ENCODE measurements at regions not wholly inside any gene's neighbourhood (a gene's known extent, or its start where the extent isn't known, plus 50 kb on each side); places are given as distances from the start of the nearest gene placed in this dataset.

DNA sequence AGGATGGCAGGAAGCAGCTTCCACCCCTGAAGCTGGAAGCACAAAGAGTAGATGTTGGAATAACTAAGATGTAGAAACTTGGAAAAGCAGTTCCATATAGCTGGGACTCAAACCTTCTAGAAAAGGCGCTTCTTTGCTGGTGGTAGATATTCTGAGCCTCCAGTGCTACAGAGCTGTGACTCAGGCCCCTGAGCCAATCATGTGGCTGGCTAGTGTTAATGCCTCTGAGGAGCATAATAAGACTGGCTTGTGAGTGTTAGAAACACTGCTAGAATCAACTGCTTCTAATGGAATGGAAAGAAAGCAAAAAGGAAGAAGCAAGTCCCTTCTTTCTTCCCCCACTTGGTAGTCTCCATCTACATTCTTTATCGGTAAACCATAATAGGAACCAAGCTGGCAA lies 234.2 kb upstream of the DMAC1 start:
- 80% methylated on average over 2 of the region's 2 CpGs; no CpG with 5 or more reads in 1 of the 2 experiments for WGBS, 2 experiments (ENCODE audit: extremely low coverage in 1 of 2, insufficient coverage in 1 of 2, insufficient read length in 1 of 2, insufficient replicate concordance in 2 of 2, low coverage in 1 of 2, low lambda C conversion rate in 2 of 2, missing lambda C conversion rate in 1 of 2)
- TF ChIP-seq, protein P1, sequence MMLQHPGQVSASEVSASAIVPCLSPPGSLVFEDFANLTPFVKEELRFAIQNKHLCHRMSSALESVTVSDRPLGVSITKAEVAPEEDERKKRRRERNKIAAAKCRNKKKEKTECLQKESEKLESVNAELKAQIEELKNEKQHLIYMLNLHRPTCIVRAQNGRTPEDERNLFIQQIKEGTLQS (IDR thresholded peaks at IDR 0.05; ENCODE audit: insufficient read depth, low read depth, low read length) = no peak
- TF ChIP-seq POU5F1 (IDR thresholded peaks at IDR 0.05; ENCODE audit: low read depth, low read length) (no peak), EP300 (IDR thresholded peaks at IDR 0.05; ENCODE audit: borderline replicate concordance in 1 of 2, low read depth in 2 of 2, low read length in 2 of 2) (no peak), KDM5A (IDR thresholded peaks at IDR 0.05; ENCODE audit: low read length) (no peak), CHD2 (IDR thresholded peaks at IDR 0.05; ENCODE audit: low read length) (no peak), TEAD4 (IDR thresholded peaks at IDR 0.05; ENCODE audit: low read depth, low read length) (no peak), TAF7 (optimal IDR thresholded peaks at IDR 0.05; ENCODE audit: borderline replicate concordance, low read depth, low read length) (no peak), SIX5 (IDR thresholded peaks at IDR 0.05; ENCODE audit: low read depth, low read length) (no peak), KDM1A (IDR thresholded peaks at IDR 0.05; ENCODE audit: borderline replicate concordance, low read length) (no peak), SUZ12 (IDR thresholded peaks at IDR 0.05; ENCODE audit: low read length) (no peak), TCF12 (IDR thresholded peaks at IDR 0.05; ENCODE audit: low read depth, low read length) (no peak), CREB1 (IDR thresholded peaks at IDR 0.05) (no peak), BACH1 (IDR thresholded peaks at IDR 0.05; ENCODE audit: low read length) (no peak), CEBPB (IDR thresholded peaks at IDR 0.05; ENCODE audit: low read depth, low read length) (no peak)
- Histone ChIP-seq H3K4me3 (ENCODE audit: extremely low read depth in 1 of 4, insufficient read depth in 2 of 4, low read depth in 3 of 4, low read length in 4 of 4) (no peak overlapping the region), H2BK15ac (ENCODE audit: low read length) (no peak overlapping the region), H3K4ac (replicated peaks; ENCODE audit: insufficient read length, low read depth, low read length) (no peak overlapping the region), H3K56ac (replicated peaks; ENCODE audit: insufficient read length, low read depth, low read length) (no peak overlapping the region), H2BK5ac (ENCODE audit: low read depth, low read length) (no peak overlapping the region), H4K8ac (ENCODE audit: extremely low read depth, insufficient read depth, low read length) (no peak overlapping the region), H3K79me2 (ENCODE audit: control insufficient read depth in 1 of 2, insufficient read depth in 2 of 2, low read length in 2 of 2) (no peaks in the 10 kb centered on the region), H3K27ac (ENCODE audit: low read depth, low read length) (no peak overlapping the region), H3K14ac (ENCODE audit: insufficient read length) (no peak overlapping the region), H3K18ac (ENCODE audit: extremely low read depth, low read length) (no peak overlapping the region), H3K4me2 (ENCODE audit: insufficient read depth in 1 of 2, low read depth in 2 of 2, low read length in 2 of 2) (no peak overlapping the region), H2AK5ac (ENCODE audit: low read depth, low read length) (no peak overlapping the region), H4K5ac (ENCODE audit: insufficient read length, low read depth, low read length) (no peak overlapping the region), H4K91ac (replicated peaks; ENCODE audit: insufficient read length, low read length) (no peak overlapping the region), H3K79me1 (ENCODE audit: low read depth, low read length) (no peaks in the 10 kb centered on the region), H3K27me3 (replicated peaks in 1 of 4; ENCODE audit: control insufficient read depth in 3 of 4, extremely low read depth in 1 of 4, insufficient read depth in 3 of 4, low read length in 3 of 4) (no peaks in the 10 kb centered on the region), H2AFZ (ENCODE audit: low read length) (0 out of 2 replicates have a peak overlapping the region, but pooled peaks have one; percentile 88), H2BK20ac (ENCODE audit: low read length) (no peak overlapping the region), H3K23me2 (ENCODE audit: low read depth, low read length) (no peaks in the 10 kb centered on the region), H3K4me1 (replicated peaks in 1 of 4; ENCODE audit: control insufficient read depth in 3 of 4, insufficient read depth in 4 of 4, low read length in 3 of 4) (no peaks in the 10 kb centered on the region), H3K9me3 (ENCODE audit: insufficient read depth in 2 of 2, low read depth in 1 of 2, low read length in 1 of 2) (peaks cover 20 to 24% of the 10 kb centered on the region in 2 experiments), H3K23ac (ENCODE audit: insufficient read length) (no peak overlapping the region), H3K36me3 (ENCODE audit: control insufficient read depth in 2 of 4, insufficient read depth in 4 of 4, low read length in 3 of 4) (0 out of 8 replicates have a peak, but pooled peaks cover 0 to 2% (median 0%) of the 10 kb centered on the region in 4 experiments), H3K9ac (replicated peaks in 1 of 4; ENCODE audit: extremely low read depth in 1 of 4, low read depth in 3 of 4, low read length in 3 of 4) (no peak overlapping the region), H2BK120ac (replicated peaks; ENCODE audit: low read depth, low read length) (no peak overlapping the region), H2BK12ac (ENCODE audit: low read depth, low read length) (no peak overlapping the region), H4K20me1 (replicated peaks in 1 of 2; ENCODE audit: control insufficient read depth in 1 of 2, insufficient read depth in 2 of 2, low read length in 2 of 2) (no peaks in the 10 kb centered on the region)
- ChIA-PET POLR2A (ENCODE audit: partially characterized antibody) (no interaction called here), CTCF (ENCODE audit: partially characterized antibody) (interaction anchor here (1.5 kb wide), 1 partner anchor 377 kb away, joined by 3 read pairs; no protein-coding TSS in a partner anchor)
- no peak for DNase-seq (ENCODE audit: low read depth in 1 of 2, low spot score in 2 of 2)
- FAIRE-seq = no peak
